Fibroblast of skin of left biceps (primary cell): ENCODE measurements at regions not wholly inside any gene's neighbourhood (a gene's known extent, or its start where the extent isn't known, plus 50 kb on each side); places are given as distances from the start of the nearest gene placed in this dataset.
A peak's percentile ranks its signal among the peaks of the same experiment; 100 is the strongest.

ENCODE experiments used
- DNase-seq, 2 experiments: peaks; one replicate each; pipeline ENCODE4 v3.0.0-alpha.2; 2013; ENCODE audit warnings: low read depth in 2 of 2

DNA sequence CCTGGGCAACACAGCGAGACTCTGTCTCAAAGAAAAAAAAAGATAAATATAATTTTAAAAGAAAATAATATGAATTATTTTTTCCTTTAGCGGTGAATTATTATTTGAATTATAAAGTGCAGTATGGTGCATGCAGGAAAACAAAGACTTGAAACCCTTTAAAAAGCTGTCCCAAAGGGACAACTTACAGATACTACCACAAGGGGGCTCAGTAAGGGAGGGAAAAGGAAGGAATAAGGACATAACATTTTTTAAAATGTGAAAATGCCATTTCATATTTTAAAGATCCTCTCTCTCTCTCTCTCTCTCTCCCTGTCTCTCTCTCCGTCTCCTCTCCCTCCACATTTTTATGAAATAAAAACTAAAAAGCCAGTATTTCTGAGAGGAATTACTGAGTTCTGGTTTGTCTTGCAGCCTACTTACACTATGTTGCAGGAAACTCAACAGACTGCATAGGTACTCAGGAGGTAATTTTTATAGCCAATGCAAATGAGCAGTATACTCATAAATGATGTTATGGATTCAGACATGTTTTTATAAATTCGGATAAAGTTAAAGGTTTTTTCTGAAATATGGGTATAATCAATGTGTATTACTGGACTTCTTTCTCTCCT, 455.0 kb upstream of the GJE1 start:
- peak; percentile 13 to 16 for DNase-seq

DNA sequence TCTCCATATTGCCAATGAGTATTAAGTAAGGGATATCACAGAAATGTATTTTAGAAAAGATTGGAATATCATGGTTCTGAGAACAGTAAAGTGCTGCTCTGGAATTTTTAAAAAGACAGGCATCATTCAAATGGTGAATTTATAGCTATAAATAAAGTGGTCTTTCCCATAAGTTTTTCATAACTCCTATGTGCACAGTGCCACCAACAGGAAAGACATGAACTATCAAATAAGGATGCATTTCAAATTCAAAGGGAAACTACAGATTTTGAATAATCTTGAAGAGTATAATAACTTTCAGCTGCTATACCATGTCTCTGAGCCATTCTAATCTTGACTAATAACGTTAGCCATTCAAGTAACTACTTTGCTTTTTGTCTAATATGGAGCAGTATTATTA, 456.8 kb upstream of the GJE1 start:
- peak; percentile 10 for DNase-seq

DNA sequence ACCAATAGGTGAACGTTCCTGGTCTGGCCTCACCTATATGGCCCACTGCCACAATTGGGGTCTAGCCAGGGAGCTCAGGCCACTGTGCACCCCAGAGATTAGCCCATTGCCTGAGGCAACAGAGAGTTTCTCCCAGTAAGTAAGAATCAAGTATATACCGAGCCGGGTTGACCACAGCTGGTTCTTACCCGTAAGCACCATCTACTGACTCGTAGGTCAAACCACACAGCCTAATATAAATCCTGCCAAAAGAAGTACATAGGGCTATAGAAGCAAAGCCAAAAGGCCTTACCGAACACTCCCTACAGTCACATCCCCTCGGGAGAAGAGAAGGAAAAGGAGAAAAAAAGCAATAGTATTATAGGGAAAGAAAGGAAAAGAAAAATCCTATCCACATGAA, 463.6 kb upstream of the GJE1 start:
- no peak for DNase-seq

DNA sequence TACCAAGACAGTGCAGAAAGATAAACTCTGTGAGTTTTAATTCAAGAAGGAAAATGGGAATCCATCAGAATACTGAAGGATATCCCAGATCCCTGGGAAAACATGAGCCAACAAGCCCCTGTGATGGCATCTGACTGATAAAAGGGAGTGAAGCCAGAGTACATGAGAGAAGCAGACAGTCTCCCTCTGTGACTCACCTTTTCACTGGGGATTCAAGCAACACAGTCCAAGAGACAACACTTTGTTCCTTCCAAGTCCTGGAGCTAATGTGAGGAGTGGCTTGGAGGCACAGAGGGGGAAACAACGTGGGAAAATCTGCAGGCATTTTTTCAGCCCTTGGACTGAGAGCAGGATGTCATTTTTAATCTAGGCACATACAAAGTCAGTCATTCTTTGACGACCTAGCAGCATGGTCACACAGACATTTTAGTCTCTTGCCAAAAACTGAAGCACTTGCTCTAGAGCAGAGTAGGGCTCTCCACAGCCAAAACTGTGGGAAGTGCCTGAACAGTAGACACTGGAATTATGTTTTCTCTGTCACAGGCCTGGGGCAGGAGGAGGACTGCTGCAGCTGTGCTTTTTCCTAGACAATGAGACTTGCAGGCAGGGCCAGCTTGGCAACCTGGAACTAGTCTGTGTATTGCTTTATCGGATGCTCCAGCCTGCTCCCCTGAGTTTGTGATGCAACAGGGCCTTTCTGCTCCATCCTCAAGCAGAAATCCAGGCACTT, 465.0 kb upstream of the GJE1 start:
- no peak for DNase-seq

DNA sequence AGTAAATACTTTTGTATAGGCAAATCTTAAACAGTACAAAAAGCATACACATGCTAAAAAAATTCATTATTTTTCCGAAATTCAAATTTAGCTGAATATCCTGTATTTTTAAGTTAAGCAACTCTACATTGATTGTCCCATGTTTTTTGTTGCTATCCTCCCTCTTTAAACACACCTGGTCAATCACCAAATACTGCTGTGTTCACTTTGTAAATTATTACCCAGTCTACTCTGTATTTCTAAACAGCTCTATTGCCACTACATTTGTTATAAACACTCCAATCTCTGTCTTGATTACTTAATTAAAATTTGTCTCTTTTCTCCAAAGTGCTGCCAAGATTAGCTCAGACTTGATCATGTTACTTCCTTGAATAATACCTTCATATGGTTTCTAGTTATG, 466.5 kb upstream of the GJE1 start:
- DNase-seq, result no peak

DNA sequence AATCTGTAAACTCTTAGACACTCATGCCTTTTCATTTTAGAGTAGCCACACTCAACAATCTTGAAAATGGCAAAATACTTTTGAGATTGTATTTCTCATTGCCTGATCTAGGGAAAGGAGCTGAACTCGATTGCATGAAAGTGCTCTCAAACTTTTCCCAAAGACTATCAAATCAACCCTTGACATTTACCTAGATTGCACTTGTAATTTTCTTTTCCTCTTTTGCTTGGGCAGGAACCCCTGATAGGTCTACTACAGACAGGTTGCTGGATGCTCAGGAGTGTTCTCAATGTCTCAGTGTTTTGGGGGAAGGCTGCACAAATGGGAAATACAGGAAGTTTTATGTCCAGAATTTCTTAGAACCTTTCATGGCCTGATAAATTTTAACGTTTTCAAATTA, 468.0 kb upstream of the GJE1 start:
- DNase-seq, result no peak

DNA sequence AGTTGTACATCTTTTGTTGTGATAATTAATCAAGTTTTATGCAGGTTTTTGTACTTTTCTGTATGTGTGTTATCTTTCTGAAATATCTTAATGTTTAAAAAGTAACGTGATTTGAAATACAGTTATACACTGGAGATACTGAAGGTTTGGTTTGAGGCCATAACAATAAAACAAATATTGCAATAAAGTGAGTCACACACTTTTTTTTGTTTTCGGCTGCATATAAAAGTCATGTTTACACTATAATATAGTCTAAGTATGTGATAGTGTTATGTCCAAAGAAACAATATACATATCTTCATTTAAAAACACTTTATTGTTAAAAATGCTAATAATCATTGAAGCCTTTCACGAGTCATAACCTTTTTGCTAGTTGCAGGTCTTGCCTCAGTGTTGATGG, 473.1 kb upstream of the GJE1 start:
- no peak for DNase-seq

DNA sequence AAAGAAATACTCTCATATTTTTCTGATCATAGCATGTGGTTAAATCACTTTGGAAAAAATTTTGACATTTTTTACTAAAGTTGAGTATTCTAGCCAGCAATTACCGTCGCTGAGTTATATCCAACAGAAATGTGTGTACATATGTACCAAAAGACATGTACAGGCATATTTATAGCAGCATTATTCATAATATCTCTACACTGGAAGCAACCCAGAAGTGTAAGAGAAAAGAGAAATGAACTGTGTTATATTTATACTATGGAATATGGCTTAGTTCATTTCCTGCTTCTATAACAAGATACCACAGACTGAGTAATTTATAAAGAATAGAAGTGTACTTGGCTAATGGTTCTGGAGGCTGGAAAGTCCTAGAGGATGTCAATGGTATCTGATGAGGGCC, 474.0 kb upstream of the GJE1 start:
- no peak for DNase-seq

DNA sequence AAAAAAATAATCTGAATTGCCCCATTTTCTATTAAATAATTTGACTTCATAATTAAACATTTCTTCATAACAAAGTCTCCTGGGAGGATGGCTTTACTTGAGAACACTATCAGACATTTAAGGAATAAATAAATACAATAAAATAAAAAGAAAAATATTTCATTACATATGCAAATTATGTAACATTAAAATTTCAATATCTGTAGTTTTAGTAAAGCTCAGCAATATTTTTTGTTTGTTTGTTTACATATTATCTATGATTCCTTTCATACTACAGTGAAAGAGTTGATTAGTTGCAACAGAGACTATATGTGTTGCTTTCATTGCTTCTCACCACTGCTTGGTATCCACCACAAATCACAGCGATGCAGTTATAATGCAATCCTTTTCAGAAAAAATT, 474.9 kb upstream of the GJE1 start:
- no peak for DNase-seq

DNA sequence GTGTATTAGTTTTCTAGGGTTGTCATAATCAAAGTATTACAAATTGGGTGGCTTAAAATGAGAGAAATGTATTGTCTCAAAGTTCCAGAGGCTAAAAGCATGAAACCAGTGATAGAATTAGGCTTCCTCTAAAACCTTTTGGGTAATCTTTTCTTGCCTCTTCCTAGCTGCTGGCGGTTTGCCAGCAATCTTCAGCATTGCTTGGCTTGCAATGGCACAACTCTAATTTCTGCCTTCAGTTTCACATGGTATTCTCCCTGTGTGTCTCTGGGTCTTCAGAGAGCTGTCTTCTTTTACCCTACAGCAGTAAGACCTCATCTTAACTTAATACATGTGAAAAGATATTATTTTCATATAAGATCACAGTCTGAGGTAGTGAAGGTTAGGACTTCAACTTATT, 479.1 kb upstream of the GJE1 start:
- DNase-seq, result no peak

DNA sequence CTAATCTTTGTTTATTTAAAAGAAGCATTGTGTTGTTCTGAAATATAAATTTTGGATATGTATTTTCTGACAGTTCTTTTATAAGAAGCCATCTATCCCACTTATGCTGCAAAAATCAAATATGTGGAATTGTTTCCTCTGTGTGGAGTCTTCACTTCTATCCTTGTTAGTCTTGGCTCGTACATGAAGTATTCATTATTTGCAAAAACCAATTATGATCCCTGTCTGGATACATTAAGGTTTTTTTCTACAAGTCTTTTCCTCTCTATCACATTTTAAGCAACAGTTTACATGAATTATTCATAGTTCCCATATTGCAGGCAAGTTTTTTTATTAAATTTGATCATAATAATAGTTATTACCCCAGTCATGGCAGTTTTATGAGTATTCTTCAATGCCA, 490.8 kb upstream of the GJE1 start:
- DNase-seq, result no peak

DNA sequence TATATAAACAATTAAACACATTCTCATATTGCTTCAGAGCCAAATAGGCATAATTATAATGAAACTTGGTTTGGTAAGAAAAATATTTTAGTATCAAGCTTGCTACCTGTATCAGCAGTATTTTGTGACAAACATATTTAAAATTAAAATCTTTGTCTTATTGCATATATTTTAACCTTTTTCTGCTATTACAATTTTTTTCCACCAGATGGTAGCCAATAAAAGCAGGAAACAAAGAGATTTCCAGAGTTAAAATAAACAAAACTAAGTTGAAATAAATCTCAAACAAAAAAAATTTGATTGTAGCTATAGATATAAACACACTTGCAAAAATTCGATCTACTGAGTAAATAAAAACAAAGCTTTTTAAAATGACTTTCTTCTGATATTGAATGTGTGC, 491.3 kb upstream of the GJE1 start:
- no peak for DNase-seq

DNA sequence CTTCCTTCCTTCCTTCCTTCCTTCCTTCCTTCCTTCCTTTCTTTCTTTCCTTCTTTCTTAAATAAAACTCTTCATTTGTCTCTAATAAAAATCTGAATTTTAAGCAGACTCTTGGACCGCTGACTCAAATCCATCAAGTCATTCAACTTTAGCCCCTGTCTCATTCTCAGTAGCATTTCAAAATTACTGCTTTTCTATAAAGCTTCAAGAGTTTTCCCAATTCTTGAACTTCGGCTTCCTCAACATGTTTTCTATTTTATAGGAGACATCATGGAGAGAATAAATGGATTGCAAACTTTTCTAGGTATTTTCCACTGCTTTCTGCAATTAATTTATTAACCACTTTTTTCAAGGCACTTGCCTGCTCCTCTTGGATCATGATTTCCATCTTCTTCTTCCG, 497.1 kb upstream of the GJE1 start:
- DNase-seq, result no peak

DNA sequence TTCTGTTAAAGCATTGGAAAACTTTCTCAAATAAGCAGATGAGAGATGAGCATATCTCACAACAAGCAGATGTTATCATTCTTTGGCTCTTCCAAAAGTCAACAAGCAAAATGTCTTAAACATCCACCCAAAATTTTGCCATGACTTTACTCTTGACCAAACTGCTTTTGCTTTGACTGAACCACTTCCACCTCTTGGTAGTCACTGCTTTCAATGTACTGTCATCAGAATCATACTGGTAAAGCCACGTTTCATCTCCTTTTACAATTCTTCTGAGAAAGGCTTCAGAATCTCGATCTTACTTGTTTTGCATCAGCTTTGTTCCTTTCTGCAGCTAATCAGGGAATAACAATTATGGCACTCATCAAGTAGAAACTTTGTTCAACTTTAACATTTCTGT, 498.5 kb upstream of the GJE1 start:
- no peak for DNase-seq

DNA sequence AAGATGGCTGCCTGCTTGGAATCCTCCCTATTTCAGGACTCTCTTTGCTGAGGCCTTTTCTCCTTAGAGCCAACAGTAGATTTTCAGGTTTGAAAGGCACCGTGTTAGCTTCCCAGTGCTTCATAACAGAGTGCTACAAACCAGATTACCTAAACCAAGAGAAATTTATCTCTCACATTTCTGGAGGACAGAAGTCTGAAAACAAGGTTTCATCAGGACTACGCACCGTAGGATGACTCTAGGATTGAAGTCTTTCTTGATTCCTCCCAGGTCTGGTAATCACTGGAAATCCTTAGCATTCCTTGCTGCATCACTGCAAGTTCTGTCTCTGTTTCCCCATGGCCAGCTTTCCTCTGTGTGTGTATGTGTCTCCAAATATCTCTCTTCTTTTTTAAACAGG, 508.4 kb upstream of the GJE1 start:
- no peak for DNase-seq

DNA sequence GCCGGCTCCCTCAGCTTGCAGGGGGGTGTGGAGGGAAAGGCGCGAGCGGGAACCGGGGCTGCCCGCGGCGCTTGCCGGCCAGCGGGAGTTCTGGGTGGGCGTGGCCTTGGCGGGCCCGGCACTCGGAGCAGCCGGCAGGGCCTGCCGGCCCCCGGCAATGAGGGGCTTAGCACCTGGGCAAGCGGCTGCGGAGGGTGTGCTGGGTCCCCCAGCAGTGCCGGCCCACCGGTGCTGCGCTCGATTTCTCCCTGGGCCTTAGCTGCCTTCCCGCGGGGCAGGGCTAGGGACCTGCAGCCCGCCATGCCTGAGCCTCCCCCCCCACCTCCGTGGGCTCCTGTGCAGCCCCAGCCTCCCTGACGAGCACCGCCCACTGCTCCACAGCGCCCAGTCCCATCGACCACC, 514.5 kb upstream of the GJE1 start:
- no peak for DNase-seq

DNA sequence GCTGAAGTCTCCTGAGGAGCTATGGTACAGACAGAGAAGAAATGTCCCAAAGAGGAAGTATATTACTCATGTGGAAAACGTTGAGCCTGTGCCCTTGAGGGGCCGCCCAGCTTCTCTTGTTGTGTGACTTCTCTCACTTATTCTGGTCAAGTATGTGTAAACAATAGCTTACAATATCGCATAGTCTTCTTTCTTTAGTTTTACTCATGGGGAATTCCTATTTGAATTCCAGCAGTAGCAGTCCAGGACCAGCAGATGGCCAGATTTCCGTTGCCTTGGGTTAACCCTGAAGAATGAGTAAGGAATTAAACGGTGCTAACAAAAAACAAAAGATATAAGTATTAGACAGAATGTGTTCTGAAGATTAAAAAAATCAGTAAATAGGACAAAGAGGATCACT, 522.0 kb upstream of the GJE1 start:
- no peak for DNase-seq

DNA sequence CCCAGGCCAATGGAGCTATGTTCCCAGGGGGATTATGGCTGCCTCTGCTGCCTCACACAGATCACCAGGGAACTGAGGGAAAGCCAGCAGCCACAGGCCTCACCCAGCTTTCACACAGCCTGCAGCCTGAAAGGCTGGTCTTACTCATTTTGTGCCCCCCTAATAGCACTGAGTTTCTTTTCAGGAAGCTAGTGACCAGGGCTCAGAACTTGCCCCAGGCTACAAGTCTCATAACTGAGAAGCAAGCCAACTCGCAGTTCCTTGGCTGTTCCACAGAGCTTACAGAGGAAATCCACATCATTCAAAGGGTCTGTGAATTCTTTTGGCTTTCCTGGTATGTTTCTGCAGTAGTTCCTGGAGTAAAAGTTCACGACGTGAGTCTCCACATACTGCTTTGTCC, 524.8 kb upstream of the GJE1 start:
- no peak for DNase-seq

DNA sequence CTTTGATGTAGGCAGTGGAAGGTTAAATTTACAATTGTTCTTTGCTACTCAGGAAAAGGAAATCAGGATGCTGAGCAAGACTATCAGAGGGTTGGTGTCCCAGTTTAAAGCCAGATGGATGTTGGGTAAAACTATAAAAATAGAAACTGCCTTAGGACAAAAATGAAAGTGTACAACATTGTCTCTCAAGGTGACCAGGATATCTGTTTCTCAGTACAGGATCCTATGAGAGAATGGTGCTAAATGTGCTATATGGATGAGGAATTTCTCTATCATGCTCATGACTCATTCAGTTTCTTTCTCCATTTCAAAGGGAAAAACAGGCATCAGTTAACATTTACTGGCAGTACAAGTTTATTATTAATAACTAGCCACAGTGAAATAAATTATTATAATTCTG, 534.2 kb upstream of the GJE1 start:
- no peak for DNase-seq

DNA sequence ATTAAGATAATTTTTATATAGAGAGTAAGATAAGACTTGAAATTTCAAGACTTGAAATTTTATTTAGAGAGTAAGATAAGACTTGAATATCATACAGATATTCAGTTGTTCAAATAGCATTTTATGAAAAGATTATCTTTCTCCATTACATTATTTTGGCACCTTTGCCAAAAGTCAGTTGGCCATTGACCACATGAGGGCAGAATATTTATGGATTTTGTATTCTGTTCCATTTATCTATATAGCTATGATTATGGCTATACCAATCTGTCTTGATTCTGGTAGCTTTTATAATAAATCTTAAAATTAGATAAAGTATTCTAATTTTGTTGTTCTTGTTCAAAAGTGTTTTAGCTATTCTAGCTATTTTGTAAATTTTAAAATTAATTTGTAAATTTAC, 537.9 kb upstream of the GJE1 start:
- no peak for DNase-seq

DNA sequence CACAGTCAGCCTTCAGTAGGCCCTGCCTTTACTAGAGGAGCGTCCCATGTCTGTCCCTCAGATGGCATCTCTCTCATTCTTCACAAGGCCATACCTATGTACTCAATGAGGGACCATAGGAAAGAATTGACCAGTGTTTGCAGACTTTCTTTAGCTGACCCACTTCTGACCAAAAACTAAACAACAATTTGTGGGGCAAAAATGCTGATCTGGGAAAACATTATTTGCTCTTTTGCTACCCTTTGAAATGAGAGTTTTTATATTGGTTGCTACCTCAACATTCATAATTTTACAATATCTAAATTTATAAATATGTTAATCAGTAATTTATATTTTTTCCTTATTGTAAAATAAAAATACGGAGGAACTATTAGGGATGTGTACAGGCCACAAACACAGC, 539.4 kb upstream of the GJE1 start:
- no peak for DNase-seq

DNA sequence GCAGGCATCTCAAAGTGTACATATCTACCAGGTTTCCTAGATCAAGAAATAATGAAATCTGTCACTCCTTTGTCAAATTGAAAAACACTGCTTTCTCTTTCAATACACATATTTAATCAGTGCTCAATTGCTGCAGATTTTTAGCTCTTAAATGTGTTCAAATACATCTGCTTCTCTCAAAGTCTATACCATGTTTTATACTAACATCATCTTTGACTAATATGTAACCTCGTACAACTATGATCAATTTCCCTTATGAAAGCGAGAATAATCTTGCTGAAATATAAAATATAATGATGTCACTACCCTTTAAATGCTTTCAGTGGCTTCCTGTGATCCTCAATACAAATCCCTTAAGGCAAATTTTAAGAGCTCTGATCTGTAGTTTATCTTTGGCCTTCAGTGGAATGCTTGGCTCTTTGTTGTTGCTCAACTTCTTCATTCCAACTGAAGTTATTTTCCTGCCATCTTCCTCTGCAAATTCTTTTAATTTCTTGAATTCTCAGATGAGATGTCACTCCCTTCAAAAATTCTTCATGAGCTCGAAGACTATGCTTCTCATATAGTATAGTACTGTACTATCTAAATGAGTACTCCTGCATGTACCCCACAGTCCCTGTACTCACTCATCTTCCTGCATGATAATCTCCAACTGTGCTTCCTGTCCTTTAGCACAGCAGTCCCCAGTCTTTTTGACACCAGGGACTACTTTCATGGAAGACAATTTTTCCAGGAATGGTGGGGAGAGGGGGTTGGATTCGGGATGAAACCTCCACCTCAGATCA, 545.1 kb upstream of the GJE1 start:
- peak; percentile 64 to 71 for DNase-seq

DNA sequence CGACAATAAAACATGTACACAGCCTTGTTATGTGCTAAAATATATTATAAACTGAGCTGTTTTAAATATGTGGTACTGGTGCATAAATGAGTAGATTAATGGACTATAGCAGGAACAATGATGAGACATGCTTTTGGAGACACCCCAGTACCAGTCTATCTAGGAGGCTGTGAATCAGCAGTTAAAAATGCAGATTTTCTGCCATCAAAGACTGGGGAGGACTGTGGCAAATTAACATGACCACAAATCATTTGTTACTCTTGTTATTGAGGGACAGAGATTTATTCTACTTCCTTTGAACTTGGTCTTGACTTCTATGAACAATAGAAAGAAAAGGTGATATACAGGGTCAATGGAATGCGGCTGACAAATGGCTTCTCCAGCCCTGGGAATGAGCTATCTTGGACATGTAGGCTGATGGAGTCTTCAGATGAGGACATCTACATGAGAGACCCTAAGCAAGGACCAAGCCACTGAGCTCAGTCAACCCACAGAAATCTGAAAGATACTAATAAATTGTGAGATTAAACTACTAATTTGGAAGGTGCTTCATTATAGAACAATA, 551.7 kb upstream of the GJE1 start:
- peak in 1 of 2 experiments; percentile 32 for DNase-seq
